Mucosa of descending colon (tissue), 3 donors: ENCODE measurements at regions not wholly inside any gene's neighbourhood (a gene's known extent, or its start where the extent isn't known, plus 50 kb on each side); places are given as distances from the start of the nearest gene placed in this dataset.
"Not testable (repeated sequence)": the region's sequence is repeated elsewhere in the genome, so short reads cannot be mapped to it uniquely, and the experiment has no call there.

Experiments
- ATAC-seq: fragments of 200-7000 bp; cut with Tn5 transposase; one replicate; pipeline ENCODE4 v1.9.1; 2020; ENCODE audit warnings: mild to moderate bottlenecking, moderate library complexity
- DNase-seq, 3 donors: peaks; one replicate each; pipeline ENCODE4 v3.0.0-alpha.2; 2020
- H3K36me3 ChIP-seq: fragments of 200-600 bp; one replicate; pipeline ENCODE4 v1.8.0; 2021; ENCODE audit warnings: low read depth, mild to moderate bottlenecking
- H3K4me1 ChIP-seq: fragments of 200-600 bp; one replicate; pipeline ENCODE4 v1.8.0; 2021; ENCODE audit warnings: low read depth, mild to moderate bottlenecking
- H3K4me3 ChIP-seq: fragments of 200-600 bp; one replicate; pipeline ENCODE4 v1.8.0; 2021; ENCODE audit warnings: mild to moderate bottlenecking
- H3K9me3 ChIP-seq: fragments of 200-600 bp; one replicate; pipeline ENCODE4 v1.8.0; 2021; ENCODE audit warnings: mild to moderate bottlenecking
- intact Hi-C, 2 donors: fragments of 100-400 bp; cut with DNase I in 1 of 2; cut with micrococcal nuclease in 1 of 2; formaldehyde crosslinking; loops; one replicate each; pipeline versions ENCODE4 v1.11.0 to v1.11.1; 2022; cut with DNase I, micrococcal nuclease
- TF ChIP-seq, protein P1 (sequence below): fragments of 200-600 bp; IDR thresholded peaks from one replicate; pipeline ENCODE4 v1.8.0; 2022; ENCODE audit warnings: antibody characterized with exemption, mild to moderate bottlenecking
- donor health status: DM: no; HTN: no; CAD: no; lungs with moderate emphysema.
- donor health status: DM: no; HTN: no; CAD: no.
- donor health status: DM: no; HTN: yes; CAD: no.

DNA sequence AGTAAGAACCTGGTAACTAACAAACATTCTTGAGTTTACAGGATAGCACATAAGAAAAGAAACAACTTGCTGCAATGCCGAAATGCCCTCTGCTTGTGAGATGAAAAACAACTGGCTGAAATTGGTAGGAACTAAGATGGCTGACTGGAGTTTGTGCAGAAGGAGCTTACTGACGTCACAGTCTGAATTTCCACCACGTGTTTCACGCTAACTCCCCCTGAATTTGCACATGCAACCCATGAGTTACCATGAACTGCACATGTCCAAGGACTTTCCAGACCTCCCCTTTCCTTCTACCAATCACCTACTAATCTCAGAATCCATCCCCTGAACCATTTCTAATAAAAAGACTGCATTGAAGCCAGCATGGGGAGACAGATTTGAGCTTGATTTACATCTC, 86.3 kb upstream of the KCND2 start:
- no peaks in the 10 kb centered on the region for H3K9me3 ChIP-seq
- no peaks in the 10 kb centered on the region for H3K4me1 ChIP-seq
- TF ChIP-seq, protein P1, sequence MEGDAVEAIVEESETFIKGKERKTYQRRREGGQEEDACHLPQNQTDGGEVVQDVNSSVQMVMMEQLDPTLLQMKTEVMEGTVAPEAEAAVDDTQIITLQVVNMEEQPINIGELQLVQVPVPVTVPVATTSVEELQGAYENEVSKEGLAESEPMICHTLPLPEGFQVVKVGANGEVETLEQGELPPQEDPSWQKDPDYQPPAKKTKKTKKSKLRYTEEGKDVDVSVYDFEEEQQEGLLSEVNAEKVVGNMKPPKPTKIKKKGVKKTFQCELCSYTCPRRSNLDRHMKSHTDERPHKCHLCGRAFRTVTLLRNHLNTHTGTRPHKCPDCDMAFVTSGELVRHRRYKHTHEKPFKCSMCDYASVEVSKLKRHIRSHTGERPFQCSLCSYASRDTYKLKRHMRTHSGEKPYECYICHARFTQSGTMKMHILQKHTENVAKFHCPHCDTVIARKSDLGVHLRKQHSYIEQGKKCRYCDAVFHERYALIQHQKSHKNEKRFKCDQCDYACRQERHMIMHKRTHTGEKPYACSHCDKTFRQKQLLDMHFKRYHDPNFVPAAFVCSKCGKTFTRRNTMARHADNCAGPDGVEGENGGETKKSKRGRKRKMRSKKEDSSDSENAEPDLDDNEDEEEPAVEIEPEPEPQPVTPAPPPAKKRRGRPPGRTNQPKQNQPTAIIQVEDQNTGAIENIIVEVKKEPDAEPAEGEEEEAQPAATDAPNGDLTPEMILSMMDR, result no peak
- H3K4me3 ChIP-seq, result no peak overlapping the region
- DNase-seq (no peak), ATAC-seq (no peak)
- intact Hi-C loops, result no loop called here
- H3K36me3 ChIP-seq, result no peaks in the 10 kb centered on the region

DNA sequence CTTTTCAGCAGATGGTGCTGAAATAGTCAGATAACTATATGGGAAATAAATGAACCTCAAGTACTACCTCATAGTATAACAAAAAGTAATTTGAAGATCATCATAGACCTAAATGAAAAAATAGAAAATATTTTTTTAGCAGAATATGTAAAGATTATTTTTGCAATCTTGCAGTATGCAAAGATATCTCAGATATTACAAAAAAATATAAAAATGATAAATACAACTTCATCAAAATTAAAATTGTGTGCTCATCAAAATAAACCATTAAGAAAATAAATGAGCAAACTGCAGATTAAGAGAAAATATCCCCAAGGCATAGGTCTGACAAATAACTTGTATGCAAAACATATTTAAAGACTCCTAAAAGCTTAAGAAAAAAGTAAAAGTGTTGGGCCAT, 83.4 kb upstream of the KCND2 start:
- no peaks in the 10 kb centered on the region for H3K9me3 ChIP-seq
- H3K4me1 ChIP-seq, result no peaks in the 10 kb centered on the region
- no peak for DNase-seq
- H3K4me3 ChIP-seq, result no peak overlapping the region
- TF ChIP-seq, protein P1, result no peak
- intact Hi-C loops, result no loop called here
- no peaks in the 10 kb centered on the region for H3K36me3 ChIP-seq
- ATAC-seq, result no peak

DNA sequence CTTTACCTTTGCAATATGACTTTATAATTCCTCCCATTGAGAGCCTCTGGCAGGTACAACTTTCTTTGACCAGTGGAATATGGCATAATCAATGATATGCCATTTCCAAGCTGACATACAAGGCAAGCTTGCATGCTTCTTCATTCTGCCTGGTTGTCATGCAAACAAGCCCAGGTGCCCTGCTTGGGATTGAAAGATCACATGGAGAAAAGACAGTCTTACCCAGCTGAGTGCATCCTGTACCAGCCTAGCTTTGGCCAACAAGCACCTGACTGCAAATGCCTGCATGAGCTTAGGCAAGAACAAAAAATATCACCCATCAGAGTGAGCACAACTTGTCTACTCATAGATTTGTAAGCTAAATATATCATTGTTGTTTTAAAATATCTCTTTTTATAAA, 82.9 kb upstream of the KCND2 start:
- H3K4me1 ChIP-seq, result no peaks in the 10 kb centered on the region
- H3K36me3 ChIP-seq, result no peaks in the 10 kb centered on the region
- intact Hi-C loops, result no loop called here
- H3K4me3 ChIP-seq, result no peak overlapping the region
- ATAC-seq, result no peak
- H3K9me3 ChIP-seq, result no peaks in the 10 kb centered on the region
- no peak for DNase-seq
- TF ChIP-seq, protein P1, result no peak

DNA sequence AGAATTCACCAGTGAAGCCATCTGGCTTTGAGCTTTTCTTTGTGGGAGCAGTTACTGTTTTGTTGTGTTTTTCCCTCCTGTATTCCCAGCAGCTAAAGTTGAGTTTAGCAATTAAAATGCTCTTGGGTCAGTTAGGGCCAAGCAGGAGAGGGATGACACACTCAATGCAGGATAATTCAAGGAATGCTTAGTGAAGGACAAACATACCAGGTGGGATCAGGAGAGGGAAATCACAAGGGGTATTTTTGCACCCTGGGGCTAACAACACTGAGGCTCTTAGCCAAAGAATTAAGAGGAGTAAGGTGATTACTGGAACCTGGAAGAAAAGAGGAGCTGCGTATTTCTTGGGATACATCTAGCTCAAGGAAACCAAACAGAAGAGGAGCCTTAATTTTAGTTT, 82.4 kb upstream of the KCND2 start:
- no peak overlapping the region for H3K4me3 ChIP-seq
- ATAC-seq (no peak), DNase-seq (no peak)
- TF ChIP-seq, protein P1, result no peak
- intact Hi-C loops, result no loop called here
- no peaks in the 10 kb centered on the region for H3K36me3 ChIP-seq
- no peaks in the 10 kb centered on the region for H3K4me1 ChIP-seq
- H3K9me3 ChIP-seq, result no peaks in the 10 kb centered on the region

DNA sequence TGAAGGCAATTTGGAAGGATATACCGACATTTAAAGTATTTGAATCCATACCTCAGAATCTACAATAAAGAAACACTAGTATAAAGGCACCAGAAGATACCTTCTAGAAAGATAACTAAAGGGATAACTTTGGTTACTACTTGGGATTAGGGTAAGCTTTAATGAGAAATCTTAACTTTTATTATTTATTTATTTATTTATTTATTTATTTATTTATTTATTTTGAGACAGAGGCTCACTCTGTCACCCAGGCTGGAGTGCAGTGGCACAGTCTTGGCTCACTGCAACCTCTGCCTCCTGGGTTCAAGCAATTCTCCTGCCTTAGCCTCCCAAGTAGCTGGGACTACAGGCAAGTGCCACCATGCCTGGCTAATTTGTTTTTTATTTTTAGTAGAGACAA, 81.6 kb upstream of the KCND2 start:
- DNase-seq, H3K4me3 ChIP-seq, H3K4me1 ChIP-seq, intact Hi-C loops, ATAC-seq, H3K36me3 ChIP-seq, H3K9me3 ChIP-seq: not testable (repeated sequence)

DNA sequence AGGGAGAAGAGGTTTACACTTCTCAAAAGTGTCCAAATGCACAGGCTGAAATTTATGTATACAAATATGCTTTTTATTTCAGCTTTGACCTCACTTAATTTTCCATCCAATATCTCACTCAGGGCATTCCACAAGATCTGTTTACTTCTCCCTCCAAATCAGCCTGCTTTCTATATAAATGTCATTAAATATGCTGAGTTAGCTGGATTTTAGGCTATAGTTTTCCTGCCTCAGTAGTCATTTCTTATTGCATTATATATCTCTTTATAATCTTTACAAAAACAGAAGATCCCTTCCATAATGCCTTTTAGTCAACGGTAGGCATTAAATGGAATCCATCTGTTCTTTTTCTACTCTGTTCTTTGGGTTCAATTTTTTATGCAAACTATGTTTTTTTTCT, 71.7 kb upstream of the KCND2 start:
- Histone ChIP-seq H3K4me3 (no peak overlapping the region), H3K36me3 (no peaks in the 10 kb centered on the region), H3K9me3 (no peaks in the 10 kb centered on the region), H3K4me1 (no peaks in the 10 kb centered on the region)
- TF ChIP-seq, protein P1, result no peak
- intact Hi-C loops, result no loop called here
- DNase-seq, result no peak
- no peak for ATAC-seq
